GM18867 (cell line): ENCODE measurements at regions not wholly inside any gene's neighbourhood (a gene's known extent, or its start where the extent isn't known, plus 50 kb on each side); places are given as distances from the start of the nearest gene placed in this dataset.

Source experiments
- ATAC-seq: cut with Tn5 transposase; IDR thresholded peaks from one replicate; pipeline ENCODE4 v1.9.1; 2021; ENCODE audit warnings: mild to moderate bottlenecking, moderate library complexity; ENCODE audit not compliant: unreplicated experiment

GRCh38 chr13:47459512-47459911 is 541.6 kb downstream of the SUCLA2 start:
- ATAC-seq: no peak

DNA sequence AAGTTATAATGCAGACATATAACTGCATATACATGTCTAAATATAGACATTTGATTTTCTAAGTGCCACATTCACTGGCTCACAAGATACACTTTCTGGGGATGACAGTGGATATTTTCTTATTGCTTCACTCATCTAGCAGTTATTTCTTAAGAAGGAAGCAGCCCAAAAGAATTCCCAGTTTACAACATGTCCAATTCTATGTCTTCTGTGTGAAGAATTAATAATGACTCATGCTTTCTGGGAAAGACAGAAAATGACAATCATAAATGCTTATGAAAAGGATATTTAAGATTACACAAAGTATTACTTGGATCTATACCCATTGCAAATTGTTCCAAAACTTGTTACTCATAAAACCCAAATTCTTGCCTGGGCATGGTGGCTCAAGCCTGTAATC is 543.4 kb downstream of the SUCLA2 start:
- no peak for ATAC-seq

- ATAC-seq: peak; percentile 54
These were observed 545.4 kb downstream of the SUCLA2 start for GRCh38 chr13:47455626-47456025.

GRCh38 chr13:47454986-47455385 is 546.1 kb downstream of the SUCLA2 start:
- ATAC-seq: no peak

- ATAC-seq: no peak
These were observed 540.6 kb upstream of the HTR2A start for GRCh38 chr13:47437406-47437805.

GRCh38 chr13:47433461-47434005 is 536.7 kb upstream of the HTR2A start:
- ATAC-seq: no peak

GRCh38 chr13:47426126-47426849 is 529.4 kb upstream of the HTR2A start:
- ATAC-seq: no peak

GRCh38 chr13:47421525-47421924 is 524.7 kb upstream of the HTR2A start:
- ATAC-seq: no peak

GRCh38 chr13:47420568-47420967 is 523.7 kb upstream of the HTR2A start:
- no peak for ATAC-seq

GRCh38 chr13:47420020-47420419 is 523.2 kb upstream of the HTR2A start:
- no peak for ATAC-seq

- no peak for ATAC-seq
These were observed 521.5 kb upstream of the HTR2A start for GRCh38 chr13:47418206-47418920.

- no peak for ATAC-seq
These were observed 520.6 kb upstream of the HTR2A start for GRCh38 chr13:47417485-47417884.

DNA sequence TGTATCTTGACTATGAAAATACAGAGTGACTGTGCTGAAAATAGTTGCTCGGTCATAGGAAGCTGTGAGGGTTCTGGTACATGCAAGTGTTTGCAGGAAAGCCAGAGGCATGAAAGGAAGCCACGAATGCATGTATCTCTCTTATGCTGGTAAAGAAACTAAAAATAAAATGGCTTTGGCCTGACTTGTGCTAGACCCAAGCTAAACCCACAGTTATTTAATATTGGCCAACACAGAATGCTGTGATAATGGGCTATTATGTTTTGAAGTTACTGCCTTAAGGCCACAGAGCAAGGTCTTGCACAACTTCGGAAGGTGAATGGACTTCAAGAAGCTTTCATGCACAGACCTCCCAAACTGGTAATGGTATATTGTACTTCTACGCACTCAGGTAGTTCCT is 518.2 kb upstream of the HTR2A start:
- ATAC-seq: no peak

- ATAC-seq: no peak
These were observed 516.7 kb upstream of the HTR2A start for GRCh38 chr13:47413526-47413925.

- no peak for ATAC-seq
These were observed 516.3 kb upstream of the HTR2A start for GRCh38 chr13:47413112-47413511.

- ATAC-seq: no peak
These were observed 512.9 kb upstream of the HTR2A start for GRCh38 chr13:47409778-47410177.

DNA sequence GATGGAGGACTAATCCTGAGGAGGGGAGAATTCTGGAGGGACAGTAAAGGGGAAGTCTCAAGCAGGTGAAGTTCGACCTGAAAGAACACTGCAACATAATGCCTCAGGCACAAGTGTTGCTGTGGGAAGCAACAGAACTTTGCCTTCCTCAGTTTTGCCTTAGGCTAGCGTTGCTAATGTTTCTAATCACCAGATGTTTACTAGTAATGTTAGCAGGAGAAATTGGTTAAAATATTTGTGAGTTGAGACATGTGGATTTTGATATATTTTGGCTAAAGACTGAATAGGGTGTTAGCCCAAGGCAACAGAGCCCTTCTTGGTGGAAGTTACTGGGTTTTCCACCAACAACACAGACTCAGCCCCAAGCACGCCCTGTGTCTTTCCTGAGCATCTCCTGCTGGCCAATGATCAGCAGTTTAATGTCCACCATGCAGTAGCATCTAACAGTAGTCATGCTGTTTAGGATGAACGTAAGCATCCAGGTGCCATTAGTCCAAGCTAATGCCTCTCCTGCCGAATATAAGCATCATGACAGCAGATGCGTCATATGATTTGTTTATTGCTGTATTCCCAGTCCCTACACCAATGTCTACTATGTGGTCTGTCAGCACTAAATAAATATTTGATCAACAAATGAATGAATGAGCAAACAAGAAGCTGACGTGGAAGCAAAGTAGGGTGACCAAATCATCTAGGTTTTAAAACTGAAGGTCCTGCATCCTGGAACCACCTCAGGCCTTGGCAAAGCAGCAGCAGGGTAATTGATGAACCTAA is 511.9 kb upstream of the HTR2A start:
- no peak for ATAC-seq

- ATAC-seq: no peak
These were observed 511.0 kb upstream of the HTR2A start for GRCh38 chr13:47407808-47408207.

GRCh38 chr13:47399599-47399998 is 502.7 kb upstream of the HTR2A start:
- ATAC-seq: no peak

GRCh38 chr13:47397739-47398138 is 500.9 kb upstream of the HTR2A start:
- ATAC-seq: no peak

DNA sequence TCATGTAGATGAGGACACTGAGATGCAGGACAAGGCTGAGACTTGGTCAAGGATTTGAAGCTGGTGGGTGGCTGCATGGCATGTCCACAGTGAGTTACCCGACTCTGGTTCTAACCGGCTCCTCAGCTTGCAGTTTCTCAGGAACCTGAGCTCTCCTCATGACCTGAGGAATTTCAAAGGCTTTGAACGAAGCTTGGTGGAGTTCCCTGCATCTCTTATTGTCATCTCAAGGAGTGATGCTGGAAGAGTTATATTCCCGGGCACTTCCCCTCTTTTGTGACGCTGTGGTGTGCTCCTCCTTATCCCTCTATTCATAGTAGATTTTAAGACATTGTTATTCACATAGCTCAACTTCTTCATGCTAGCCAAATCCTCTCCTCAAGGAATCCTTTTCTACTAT is 500.1 kb upstream of the HTR2A start:
- no peak for ATAC-seq

DNA sequence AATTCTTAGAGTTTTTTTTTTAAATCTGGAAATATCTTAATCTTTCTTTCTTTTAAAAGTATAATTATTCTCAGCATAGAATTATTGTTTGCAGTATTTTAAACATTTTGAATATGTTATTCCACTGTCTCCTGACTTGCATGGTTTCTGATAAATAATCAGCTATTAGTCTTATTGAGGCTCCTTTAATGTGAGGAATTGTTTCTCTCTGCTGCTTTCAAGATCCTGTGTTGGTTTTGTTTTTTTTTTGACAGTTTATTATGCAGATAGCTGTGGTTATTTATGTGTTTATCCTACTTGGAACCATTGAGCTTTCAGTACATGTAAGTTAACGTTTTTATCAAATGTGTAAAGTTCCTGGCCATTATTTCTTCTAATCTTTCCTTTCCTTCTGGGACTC is 477.9 kb upstream of the HTR2A start:
- ATAC-seq: no peak
